Prostate gland (tissue), 2 donors: ENCODE measurements at regions not wholly inside any gene's neighbourhood (a gene's known extent, or its start where the extent isn't known, plus 50 kb on each side); places are given as distances from the start of the nearest gene placed in this dataset.

Experiments used
- CTCF ChIP-seq, 4 experiments: fragments of 200-600 bp in 2 of 4; fragments of 450-650 bp in 2 of 4; sonication (generic) in 2 of 4; IDR thresholded peaks; 1 replicate in 3 of 4; 2 replicates in 1 of 4; pipeline ENCODE4 v1.5.1; 2016 to 2019; ENCODE audit warnings: antibody characterized with exemption in 4 of 4, mild to moderate bottlenecking in 2 of 4, moderate library complexity in 2 of 4
- POLR2AphosphoS5 ChIP-seq: sonication (generic); formaldehyde crosslinking; IDR thresholded peaks from one replicate; pipeline ENCODE4 v1.6.1; 2017; ENCODE audit warnings: antibody characterized with exemption

GRCh38 chr7:25870574-25870973 lies 281.4 kb upstream of the NFE2L3 start:
- TF ChIP-seq CTCF (IDR thresholded peaks at IDR 0.05) (no peak), POLR2AphosphoS5 (no peak)
